Type B pancreatic cell (in vitro differentiated cells): ENCODE measurements at regions not wholly inside any gene's neighbourhood (a gene's known extent, or its start where the extent isn't known, plus 50 kb on each side); places are given as distances from the start of the nearest gene placed in this dataset.

Source experiments
- DNase-seq: peaks from one replicate; pipeline ENCODE4 v3.0.0; 2021; ENCODE audit warnings: mixed read lengths; ENCODE audit not compliant: unreplicated experiment; ENCODE audit errors: extremely low spot score
- H3K27ac Mint-ChIP-seq: 2 replicates; pipeline ENCODE4 v1.8.0; 2021; ENCODE audit warnings: mild to moderate bottlenecking, mixed read lengths
- H3K27me3 Mint-ChIP-seq: 2 replicates; pipeline ENCODE4 v1.8.0; 2021; ENCODE audit warnings: mixed read lengths
- H3K36me3 Mint-ChIP-seq: 2 replicates; pipeline ENCODE4 v1.8.0; 2021; ENCODE audit warnings: mixed read lengths
- H3K4me1 Mint-ChIP-seq: one replicate; pipeline ENCODE4 v1.8.0; 2021; ENCODE audit warnings: mixed read lengths; ENCODE audit not compliant: unreplicated experiment
- H3K4me3 Mint-ChIP-seq: 2 replicates; pipeline ENCODE4 v1.8.0; 2021; ENCODE audit warnings: mild to moderate bottlenecking, mixed read lengths
- H3K9me3 Mint-ChIP-seq: 2 replicates; pipeline ENCODE4 v1.8.0; 2021; ENCODE audit warnings: mixed read lengths
- CTCF ChIP-seq: fragments of 200-600 bp; sonication (generic); conservative IDR thresholded peaks from 2 replicates; pipeline ENCODE4 v1.5.0; 2021; ENCODE audit warnings: antibody characterized with exemption, mild to moderate bottlenecking

GRCh38 chr5:171537070-171537849 lies 117.8 kb downstream of the FGF18 start:
- H3K27ac Mint-ChIP-seq, result no peak overlapping the region
- H3K36me3 Mint-ChIP-seq, result no peaks in the 10 kb centered on the region
- H3K9me3 Mint-ChIP-seq, result peaks cover 8% of the 10 kb centered on the region
- TF ChIP-seq CTCF, result no peak
- DNase-seq, result no peak
- peaks cover 19% of the 10 kb centered on the region for H3K4me1 Mint-ChIP-seq
- H3K27me3 Mint-ChIP-seq, result peaks cover 6% of the 10 kb centered on the region
- H3K4me3 Mint-ChIP-seq, result no peak overlapping the region

- H3K4me3 Mint-ChIP-seq, result no peak overlapping the region
- no peak for DNase-seq
- H3K27ac Mint-ChIP-seq, result no peak overlapping the region
- no peak for TF ChIP-seq CTCF
- peaks cover 8% of the 10 kb centered on the region for H3K9me3 Mint-ChIP-seq
- peaks cover 6% of the 10 kb centered on the region for H3K27me3 Mint-ChIP-seq
- H3K4me1 Mint-ChIP-seq, result peaks cover 19% of the 10 kb centered on the region
- H3K36me3 Mint-ChIP-seq, result no peaks in the 10 kb centered on the region
Measured at GRCh38 chr5:171537923-171538537, 118.6 kb downstream of the FGF18 start.

DNA sequence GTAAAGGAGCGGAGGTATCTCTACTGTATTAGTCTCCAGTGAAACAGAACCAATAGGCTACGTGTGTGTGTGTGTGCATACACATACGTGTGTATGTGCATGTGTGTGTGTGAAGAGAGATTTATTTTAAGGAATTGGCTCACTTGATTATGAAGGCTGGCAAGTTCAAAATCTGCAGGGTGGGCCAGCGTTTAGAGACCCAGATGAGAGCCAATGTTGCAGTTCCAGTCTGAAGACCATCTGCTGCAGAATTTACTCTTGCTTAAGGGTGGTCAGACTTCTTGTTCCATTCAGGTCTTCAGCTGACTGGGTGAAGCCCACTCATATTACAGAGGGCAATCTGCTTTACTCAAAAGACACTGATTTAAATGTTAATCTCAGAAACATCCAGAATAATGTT lies 119.2 kb downstream of the FGF18 start:
- peaks cover 24% of the 10 kb centered on the region for H3K4me1 Mint-ChIP-seq
- peaks cover 9% of the 10 kb centered on the region for H3K27me3 Mint-ChIP-seq
- H3K4me3 Mint-ChIP-seq, result no peak overlapping the region
- H3K36me3 Mint-ChIP-seq, result no peaks in the 10 kb centered on the region
- peaks cover 8% of the 10 kb centered on the region for H3K9me3 Mint-ChIP-seq
- TF ChIP-seq CTCF, result no peak
- DNase-seq, result no peak
- no peak overlapping the region for H3K27ac Mint-ChIP-seq

GRCh38 chr5:171540865-171541264 lies 121.4 kb downstream of the FGF18 start:
- no peak for DNase-seq
- Mint-ChIP-seq H3K27me3 (peaks cover 9% of the 10 kb centered on the region), H3K4me3 (no peak overlapping the region), H3K4me1 (peaks cover 18% of the 10 kb centered on the region), H3K36me3 (no peaks in the 10 kb centered on the region), H3K9me3 (peaks cover 8% of the 10 kb centered on the region), H3K27ac (no peak overlapping the region)
- TF ChIP-seq CTCF, result no peak

- Mint-ChIP-seq H3K9me3 (peaks cover 6% of the 10 kb centered on the region), H3K4me3 (no peak overlapping the region), H3K27ac (no peak overlapping the region), H3K4me1 (peaks cover 16% of the 10 kb centered on the region), H3K36me3 (no peaks in the 10 kb centered on the region), H3K27me3 (peaks cover 9% of the 10 kb centered on the region)
- no peak for TF ChIP-seq CTCF
- peak; percentile 54 for DNase-seq
Measured at GRCh38 chr5:171541341-171541776, 121.9 kb downstream of the FGF18 start.
